ENCODE measurements at regions not wholly inside any gene's neighbourhood (a gene's known extent, or its start where the extent isn't known, plus 50 kb on each side); places are given as distances from the start of the nearest gene placed in this dataset.

DNA sequence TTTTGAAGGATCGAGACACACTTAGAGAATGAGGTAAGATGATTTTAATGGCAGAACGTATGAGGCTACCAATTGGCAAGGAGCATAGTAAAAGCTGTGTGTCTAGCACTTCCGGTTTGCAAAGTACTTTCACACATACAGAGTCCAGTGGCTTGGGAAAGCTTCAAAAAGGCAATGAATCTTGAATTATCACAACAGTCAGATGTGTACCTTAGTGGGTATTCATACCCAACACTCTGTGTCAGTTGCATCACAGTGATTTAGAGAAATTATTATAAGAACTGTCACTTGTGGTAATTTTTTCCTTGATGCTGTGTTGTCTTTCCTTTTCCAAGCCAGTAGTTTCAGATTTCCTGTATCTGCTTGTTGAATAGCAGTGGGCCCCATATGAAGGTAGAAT is 424.1 kb downstream of the PCNX1 start:
- Mint-ChIP-seq H3K4me1 (ENCODE audit: low read depth) (peaks cover 58% of the 10 kb centered on the region), H3K4me3 (ENCODE audit: low read depth) (no peak overlapping the region), H3K27me3 (ENCODE audit: low read depth) (no peaks in the 10 kb centered on the region), H3K9me3 (peaks cover 8% of the 10 kb centered on the region), H3K36me3 (ENCODE audit: low read depth) (peaks cover 68% of the 10 kb centered on the region), H3K27ac (peak overlapping the region; percentile 65)
- intact Hi-C loops (cut with micrococcal nuclease) = loop anchor here (5.0 kb wide), 2 partner anchors 41 to 121 kb away; no protein-coding TSS in a partner anchor
- DNase-seq (ENCODE audit: low spot score) = no peak

DNA sequence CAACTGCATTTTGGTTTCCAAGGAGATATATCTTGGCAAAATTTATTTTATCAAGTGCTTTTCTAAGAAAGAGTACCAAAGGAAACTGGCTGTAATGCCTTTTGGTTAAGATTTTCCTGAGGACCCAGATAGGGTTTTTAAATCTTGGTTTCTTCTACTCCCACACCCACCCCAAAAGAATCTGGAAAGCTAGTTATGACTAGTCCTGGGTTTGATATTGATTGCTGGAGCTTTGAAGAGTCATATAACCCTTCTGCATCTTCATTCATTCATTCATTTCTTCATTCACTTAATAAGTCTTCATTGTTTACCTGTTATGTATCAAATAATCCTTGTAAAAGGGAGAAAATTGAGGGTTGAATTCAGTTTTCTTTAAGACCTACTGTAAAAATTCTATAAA is 425.2 kb downstream of the PCNX1 start:
- Mint-ChIP-seq H3K27ac (peak overlapping the region; percentile 7), H3K36me3 (ENCODE audit: low read depth) (peaks cover 77% of the 10 kb centered on the region), H3K4me3 (ENCODE audit: low read depth) (no peak overlapping the region), H3K4me1 (ENCODE audit: low read depth) (peaks cover 57% of the 10 kb centered on the region), H3K27me3 (ENCODE audit: low read depth) (no peaks in the 10 kb centered on the region), H3K9me3 (peaks cover 8% of the 10 kb centered on the region)
- intact Hi-C loops (cut with micrococcal nuclease) = loop anchor here (1.0 to 5.0 kb wide), 7 partner anchors 18 to 223 kb away; no protein-coding TSS in a partner anchor
- DNase-seq (ENCODE audit: low spot score) = no peak

DNA sequence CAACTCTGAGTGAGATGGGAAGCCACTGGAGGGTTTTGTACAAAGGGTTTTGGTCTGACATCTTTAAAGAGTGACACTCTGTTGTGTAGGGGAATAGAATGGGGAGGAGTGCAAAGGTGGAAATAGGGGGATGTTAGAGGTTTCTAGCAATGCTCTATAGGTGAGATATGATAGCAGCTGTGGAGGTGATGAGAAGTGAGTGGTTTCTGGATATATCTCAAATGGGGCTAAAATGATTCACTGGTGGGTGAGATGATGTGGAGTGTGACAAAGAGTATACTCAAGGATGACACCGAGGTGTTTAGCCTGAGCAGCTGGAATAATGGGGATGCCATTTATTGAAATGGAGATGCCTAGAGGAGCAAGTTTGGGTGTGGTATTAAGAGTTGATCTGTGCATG is 426.4 kb downstream of the PCNX1 start:
- H3K27ac Mint-ChIP-seq = peak overlapping the region; percentile 51
- DNase-seq (ENCODE audit: low spot score) = no peak
- no peak overlapping the region for H3K4me3 Mint-ChIP-seq (ENCODE audit: low read depth)
- H3K9me3 Mint-ChIP-seq = peaks cover 8% of the 10 kb centered on the region
- intact Hi-C loops (cut with micrococcal nuclease) = loop anchor here (1.0 to 5.0 kb wide), 9 partner anchors 8 to 190 kb away; no protein-coding TSS in a partner anchor
- H3K36me3 Mint-ChIP-seq (ENCODE audit: low read depth) = peaks cover 81% of the 10 kb centered on the region
- H3K27me3 Mint-ChIP-seq (ENCODE audit: low read depth) = no peaks in the 10 kb centered on the region
- peaks cover 47% of the 10 kb centered on the region for H3K4me1 Mint-ChIP-seq (ENCODE audit: low read depth)

DNA sequence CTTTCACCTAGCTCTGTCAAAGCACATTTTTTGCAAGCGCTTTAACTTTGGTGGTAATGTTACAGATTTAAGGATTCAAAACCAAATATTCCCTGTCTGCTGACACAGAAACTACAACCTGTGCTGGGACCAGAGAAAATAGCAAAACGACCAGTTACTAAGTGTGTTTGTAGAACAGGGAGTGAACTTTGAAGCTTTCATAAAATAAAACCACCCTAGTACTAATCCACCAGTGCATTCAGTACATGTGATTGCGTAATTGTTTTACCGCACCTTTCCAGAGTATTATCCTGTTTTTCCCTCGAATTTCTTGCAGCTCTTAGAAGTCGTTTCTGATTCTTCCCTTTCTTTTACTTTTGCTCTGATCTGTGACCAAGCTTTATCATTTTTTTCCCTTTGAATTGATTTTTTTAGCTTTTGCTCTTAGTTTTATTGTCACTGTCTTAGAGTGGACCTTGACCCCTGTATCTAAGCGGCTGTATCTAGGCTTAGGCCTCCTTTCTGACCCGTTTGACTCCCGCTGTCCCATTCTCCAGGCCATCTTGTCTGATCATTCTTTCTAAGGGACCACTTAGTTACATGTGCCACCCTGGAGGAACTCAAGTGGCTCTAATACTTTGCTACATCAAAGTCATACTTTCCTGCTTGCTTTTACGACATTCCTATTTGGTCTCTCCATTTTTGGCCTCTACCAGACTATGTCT is 429.4 kb downstream of the PCNX1 start:
- no peak for DNase-seq (ENCODE audit: low spot score)
- Mint-ChIP-seq H3K4me3 (ENCODE audit: low read depth) (no peak overlapping the region), H3K4me1 (ENCODE audit: low read depth) (peaks cover 39% of the 10 kb centered on the region), H3K27me3 (ENCODE audit: low read depth) (no peaks in the 10 kb centered on the region), H3K9me3 (peaks cover 8% of the 10 kb centered on the region), H3K36me3 (ENCODE audit: low read depth) (peaks cover 78% of the 10 kb centered on the region), H3K27ac (no peak overlapping the region)
- intact Hi-C loops (cut with micrococcal nuclease) = no loop called here

DNA sequence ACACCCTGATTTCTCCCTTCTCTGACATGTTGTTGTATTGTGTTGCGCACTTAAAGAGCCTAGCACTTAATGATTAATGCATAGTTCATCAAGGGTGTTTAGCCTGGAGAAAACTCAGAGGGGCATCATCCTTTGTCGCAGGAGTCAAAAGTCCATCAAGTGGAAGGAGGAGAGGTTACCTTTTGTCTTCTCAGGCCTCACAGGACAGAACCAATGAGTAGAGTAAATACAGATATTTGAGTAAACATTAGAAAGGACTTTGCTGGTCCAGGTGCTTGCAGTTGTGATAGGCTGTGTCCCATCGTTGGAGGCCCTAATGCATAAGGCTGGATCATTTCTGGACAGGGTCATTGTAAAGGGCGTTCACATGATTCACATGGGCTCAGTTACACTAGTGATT is 430.9 kb downstream of the PCNX1 start:
- Mint-ChIP-seq H3K27me3 (ENCODE audit: low read depth) (no peaks in the 10 kb centered on the region), H3K36me3 (ENCODE audit: low read depth) (peaks cover 72% of the 10 kb centered on the region), H3K4me3 (ENCODE audit: low read depth) (no peak overlapping the region), H3K4me1 (ENCODE audit: low read depth) (peaks cover 31% of the 10 kb centered on the region), H3K27ac (no peak overlapping the region), H3K9me3 (peaks cover 8% of the 10 kb centered on the region)
- DNase-seq (ENCODE audit: low spot score) = no peak
- intact Hi-C loops (cut with micrococcal nuclease) = no loop called here

DNA sequence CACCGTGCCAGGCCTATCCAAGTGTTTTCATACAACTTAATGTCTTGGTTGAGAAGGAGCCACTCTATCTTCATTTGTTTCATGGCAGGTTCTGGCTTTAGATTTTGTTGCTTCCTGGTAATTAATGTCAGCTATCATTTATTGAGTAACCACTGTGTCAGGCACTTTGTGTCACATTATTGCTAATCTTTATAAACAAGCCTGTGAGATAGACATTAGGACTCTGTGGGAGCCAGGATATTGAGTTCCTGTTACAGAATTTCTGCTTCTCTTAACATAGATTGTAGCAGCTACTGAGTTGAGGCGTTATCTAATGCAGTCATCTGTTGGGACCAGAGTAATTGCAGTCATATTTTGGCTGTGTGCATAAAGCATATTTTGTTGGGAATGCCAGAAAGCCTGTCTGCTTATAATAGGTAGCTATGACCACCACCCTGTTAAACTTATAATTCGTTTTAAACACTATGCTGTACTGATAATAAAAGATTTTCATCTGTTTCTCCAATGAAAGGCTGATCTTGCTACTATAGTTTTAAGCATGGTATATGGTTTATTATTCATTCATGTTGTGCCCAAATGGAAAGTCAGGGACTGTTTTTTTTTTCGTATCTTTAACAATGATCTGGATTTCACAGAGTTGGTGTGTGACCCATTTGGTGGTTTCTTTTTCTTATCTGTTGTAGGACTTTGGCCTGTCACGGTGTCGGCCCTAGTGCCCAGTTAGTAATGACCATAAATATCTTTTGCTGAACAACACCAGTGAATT is 432.6 kb downstream of the PCNX1 start:
- DNase-seq (ENCODE audit: low spot score) = no peak
- Mint-ChIP-seq H3K9me3 (no peaks in the 10 kb centered on the region), H3K4me3 (ENCODE audit: low read depth) (no peak overlapping the region), H3K27ac (no peak overlapping the region), H3K4me1 (ENCODE audit: low read depth) (peaks cover 31% of the 10 kb centered on the region), H3K36me3 (ENCODE audit: low read depth) (peaks cover 64% of the 10 kb centered on the region), H3K27me3 (ENCODE audit: low read depth) (no peaks in the 10 kb centered on the region)
- intact Hi-C loops (cut with micrococcal nuclease) = no loop called here

DNA sequence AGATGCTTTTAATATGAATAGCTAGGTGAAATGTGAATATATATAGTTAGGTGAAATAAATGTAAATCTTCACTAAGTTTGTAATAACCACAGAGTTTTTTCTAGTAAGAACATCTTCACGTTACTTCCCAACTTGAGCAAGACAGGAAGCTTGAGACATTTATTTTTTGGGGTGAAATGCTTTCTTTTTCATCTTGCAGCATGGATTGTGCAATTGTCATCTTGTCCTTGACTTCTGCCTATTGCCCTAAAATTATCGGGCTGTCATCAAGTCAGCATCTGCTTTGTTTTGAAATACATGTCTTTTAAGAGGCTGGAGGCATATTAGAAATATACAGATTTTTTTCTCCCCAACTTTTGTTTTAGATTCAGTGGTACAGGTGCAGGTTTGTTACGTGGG is 433.9 kb downstream of the PCNX1 start:
- Mint-ChIP-seq H3K4me1 (ENCODE audit: low read depth) (peaks cover 32% of the 10 kb centered on the region), H3K27me3 (ENCODE audit: low read depth) (no peaks in the 10 kb centered on the region), H3K27ac (no peak overlapping the region), H3K9me3 (no peaks in the 10 kb centered on the region), H3K4me3 (ENCODE audit: low read depth) (no peak overlapping the region), H3K36me3 (ENCODE audit: low read depth) (peaks cover 59% of the 10 kb centered on the region)
- no peak for DNase-seq (ENCODE audit: low spot score)
- intact Hi-C loops (cut with micrococcal nuclease) = no loop called here

DNA sequence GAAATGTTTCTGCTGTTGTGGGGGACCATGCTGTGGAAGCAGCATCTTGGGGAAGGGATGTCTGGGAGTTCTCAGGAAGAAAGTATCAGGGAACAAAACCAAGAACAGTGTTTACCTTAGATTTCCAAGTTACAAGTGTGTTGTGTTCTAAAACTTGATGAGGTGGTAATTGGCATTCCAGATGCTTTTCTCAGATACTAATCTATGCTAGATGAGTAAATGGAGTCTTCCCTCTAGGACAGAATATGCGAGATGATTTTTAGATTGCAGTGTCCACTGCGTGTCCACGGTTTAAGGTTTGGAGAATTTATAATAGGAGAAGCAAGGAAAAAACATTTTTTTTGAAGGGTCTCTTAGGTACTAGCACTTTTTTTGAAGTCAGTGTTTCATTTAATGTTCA is 436.5 kb downstream of the PCNX1 start:
- Mint-ChIP-seq H3K4me1 (ENCODE audit: low read depth) (peaks cover 37% of the 10 kb centered on the region), H3K27ac (no peak overlapping the region), H3K4me3 (ENCODE audit: low read depth) (no peak overlapping the region)

DNA sequence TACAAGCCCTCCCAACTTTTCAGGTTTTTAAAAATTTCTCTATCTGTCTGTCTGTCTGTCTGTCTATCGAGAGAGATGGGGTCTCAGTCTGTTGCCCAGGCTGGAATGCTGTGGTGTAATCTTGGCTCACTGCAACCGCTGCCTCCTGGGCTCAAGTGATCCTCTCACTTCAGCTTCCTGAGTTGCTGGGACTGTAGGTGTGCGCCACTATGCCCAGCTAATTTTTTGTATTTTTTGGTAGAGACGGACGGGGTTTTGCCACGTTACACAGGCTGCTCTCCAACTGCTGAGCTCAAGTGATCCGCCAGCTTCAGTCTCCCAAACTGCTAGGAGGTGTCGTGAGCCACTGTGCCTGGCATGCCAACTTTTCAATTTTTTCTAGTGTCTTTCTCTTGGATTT is 437.2 kb downstream of the PCNX1 start:
- H3K4me3 Mint-ChIP-seq (ENCODE audit: low read depth) = no peak overlapping the region
- intact Hi-C loops (cut with micrococcal nuclease) = no loop called here
- H3K27me3 Mint-ChIP-seq (ENCODE audit: low read depth) = no peaks in the 10 kb centered on the region
- no peaks in the 10 kb centered on the region for H3K9me3 Mint-ChIP-seq
- no peak for DNase-seq (ENCODE audit: low spot score)
- H3K36me3 Mint-ChIP-seq (ENCODE audit: low read depth) = peaks cover 65% of the 10 kb centered on the region
- H3K27ac Mint-ChIP-seq = no peak overlapping the region
- H3K4me1 Mint-ChIP-seq (ENCODE audit: low read depth) = peaks cover 45% of the 10 kb centered on the region

More for the DNA sequence above, 436.5 kb downstream of the PCNX1 start:
- Mint-ChIP-seq H3K9me3 (no peaks in the 10 kb centered on the region), H3K36me3 (ENCODE audit: low read depth) (peaks cover 62% of the 10 kb centered on the region), H3K27me3 (ENCODE audit: low read depth) (no peaks in the 10 kb centered on the region)
- no peak for DNase-seq (ENCODE audit: low spot score)
- intact Hi-C loops (cut with micrococcal nuclease) = no loop called here

DNA sequence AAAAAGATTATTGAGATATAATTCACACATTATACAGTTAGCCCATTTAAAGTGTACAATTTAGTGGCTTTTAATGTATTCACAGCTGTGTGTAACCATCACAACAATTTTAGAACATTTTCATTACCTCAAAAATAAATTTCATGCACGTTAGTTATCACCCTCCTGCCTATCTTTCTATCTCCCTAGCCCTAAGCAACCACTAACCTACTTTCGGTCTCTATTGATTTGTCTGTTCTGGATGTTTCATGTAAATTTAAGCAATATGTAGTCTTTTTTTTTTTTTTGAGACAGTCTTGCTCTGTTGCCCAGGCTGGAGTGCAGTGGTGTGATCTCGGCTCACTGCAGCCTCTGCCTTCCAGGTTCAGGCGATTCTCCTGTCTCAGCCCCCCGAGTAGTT is 439.4 kb downstream of the PCNX1 start:
- no peaks in the 10 kb centered on the region for H3K9me3 Mint-ChIP-seq
- peaks cover 44% of the 10 kb centered on the region for H3K4me1 Mint-ChIP-seq (ENCODE audit: low read depth)
- H3K27ac Mint-ChIP-seq = no peak overlapping the region
- no peak for DNase-seq (ENCODE audit: low spot score)
- intact Hi-C loops (cut with micrococcal nuclease) = no loop called here
- peaks cover 63% of the 10 kb centered on the region for H3K36me3 Mint-ChIP-seq (ENCODE audit: low read depth)
- H3K4me3 Mint-ChIP-seq (ENCODE audit: low read depth) = no peak overlapping the region
- H3K27me3 Mint-ChIP-seq (ENCODE audit: low read depth) = no peaks in the 10 kb centered on the region

DNA sequence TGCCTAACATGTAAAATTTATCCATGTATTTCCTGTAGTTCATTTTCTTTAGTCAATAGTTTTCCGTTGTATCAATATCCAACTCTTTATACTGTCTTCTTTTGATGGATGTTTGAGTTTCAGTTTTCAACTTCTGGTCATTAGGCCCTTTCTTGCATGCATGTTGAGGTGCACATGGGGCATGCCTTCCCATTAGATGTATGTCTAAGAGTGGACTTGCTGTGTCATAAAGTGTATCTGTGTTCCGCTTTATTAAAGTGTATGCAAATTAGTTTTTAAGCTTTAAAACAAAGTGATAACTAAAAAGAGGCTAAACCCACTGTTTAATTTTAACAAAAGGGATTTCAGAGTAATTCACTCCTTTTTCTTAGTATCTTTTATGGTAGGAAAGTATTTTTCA is 441.1 kb downstream of the PCNX1 start:
- H3K27ac Mint-ChIP-seq = no peak overlapping the region
- no peak for DNase-seq (ENCODE audit: low spot score)
- intact Hi-C loops (cut with micrococcal nuclease) = no loop called here
- peaks cover 73% of the 10 kb centered on the region for H3K36me3 Mint-ChIP-seq (ENCODE audit: low read depth)
- peaks cover 4% of the 10 kb centered on the region for H3K9me3 Mint-ChIP-seq
- no peaks in the 10 kb centered on the region for H3K27me3 Mint-ChIP-seq (ENCODE audit: low read depth)
- peaks cover 41% of the 10 kb centered on the region for H3K4me1 Mint-ChIP-seq (ENCODE audit: low read depth)
- no peak overlapping the region for H3K4me3 Mint-ChIP-seq (ENCODE audit: low read depth)

DNA sequence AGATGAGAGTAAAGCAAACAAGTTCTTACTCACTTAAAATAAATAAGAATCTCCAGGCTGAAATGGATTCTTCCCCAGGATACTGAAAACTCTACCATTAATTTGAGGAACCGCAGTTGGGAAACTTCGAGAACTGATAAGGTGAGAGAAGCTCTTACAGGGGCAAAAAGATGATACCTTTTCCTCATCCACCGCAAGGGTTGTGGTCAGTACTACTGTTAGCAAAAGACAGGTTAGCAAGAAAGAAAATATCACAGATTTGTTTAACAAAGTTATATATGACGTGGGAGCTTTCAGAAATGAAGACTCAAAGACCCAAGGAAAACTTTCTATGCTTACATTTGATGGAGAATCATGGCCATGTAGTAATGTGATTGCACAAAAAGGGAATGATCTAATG is 441.6 kb downstream of the PCNX1 start:
- no peaks in the 10 kb centered on the region for H3K27me3 Mint-ChIP-seq (ENCODE audit: low read depth)
- DNase-seq (ENCODE audit: low spot score) = no peak
- H3K9me3 Mint-ChIP-seq = peaks cover 5% of the 10 kb centered on the region
- intact Hi-C loops (cut with micrococcal nuclease) = no loop called here
- peaks cover 39% of the 10 kb centered on the region for H3K4me1 Mint-ChIP-seq (ENCODE audit: low read depth)
- peaks cover 73% of the 10 kb centered on the region for H3K36me3 Mint-ChIP-seq (ENCODE audit: low read depth)
- no peak overlapping the region for H3K27ac Mint-ChIP-seq
- H3K4me3 Mint-ChIP-seq (ENCODE audit: low read depth) = no peak overlapping the region

DNA sequence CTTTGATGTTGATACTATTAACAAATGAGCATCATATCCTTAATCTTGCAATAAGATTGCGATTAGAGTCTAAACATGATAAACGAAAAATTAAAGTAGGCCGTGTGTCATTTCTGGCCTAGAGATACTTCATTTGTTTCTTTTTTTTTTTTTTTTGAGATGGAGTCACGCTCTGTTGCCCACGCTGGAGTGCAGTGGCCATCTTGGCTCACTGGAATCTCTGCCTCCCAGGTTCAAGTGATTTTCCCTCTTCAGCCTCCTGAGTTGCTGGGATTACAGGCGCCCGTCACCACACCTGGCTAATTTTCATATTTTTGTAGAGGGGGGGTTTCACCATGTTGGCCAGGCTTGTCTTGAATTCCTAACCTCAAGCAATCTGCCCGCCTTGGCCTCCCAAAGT is 446.9 kb downstream of the PCNX1 start:
- H3K9me3 Mint-ChIP-seq = peaks cover 16% of the 10 kb centered on the region
- peaks cover 41% of the 10 kb centered on the region for H3K4me1 Mint-ChIP-seq (ENCODE audit: low read depth)

More for the DNA sequence above, 446.9 kb downstream of the PCNX1 start:
- intact Hi-C loops (cut with micrococcal nuclease) = no loop called here
- Mint-ChIP-seq H3K27ac (no peak overlapping the region), H3K27me3 (ENCODE audit: low read depth) (no peaks in the 10 kb centered on the region), H3K4me3 (ENCODE audit: low read depth) (no peak overlapping the region), H3K36me3 (ENCODE audit: low read depth) (peaks cover 75% of the 10 kb centered on the region)
- no peak for DNase-seq (ENCODE audit: low spot score)

Measured in activated T-helper 2 cell treated with anti-CD3 and anti-CD28 coated beads, Interferon-gamma antibody, Interleukin-2, Interleukin-4, amounts not matched to agents 10 μg/mL and 5 μg/mL and 100 μg/mL, durations not matched to agents 14 hours and 24 hours and 36 hours (primary cell).